IPS-NIHi11 (cell line): ENCODE measurements at regions not wholly inside any gene's neighbourhood (a gene's known extent, or its start where the extent isn't known, plus 50 kb on each side); places are given as distances from the start of the nearest gene placed in this dataset.

Experiments used
- DNase-seq: peaks from one replicate; pipeline ENCODE4 v3.0.0; 2012; ENCODE audit warnings: mixed read lengths, low spot score

GRCh38 chr2:64402876-64403275 lies 51.1 kb upstream of the LGALSL start:
- DNase-seq, result no peak

GRCh38 chr2:64403426-64403825 lies 50.5 kb upstream of the LGALSL start:
- DNase-seq, result no peak

GRCh38 chr2:64404002-64404731 lies 49.8 kb upstream of the LGALSL start:
- peak; percentile 87 for DNase-seq
